ENCODE measurements at regions not wholly inside any gene's neighbourhood (a gene's known extent, or its start where the extent isn't known, plus 50 kb on each side); places are given as distances from the start of the nearest gene placed in this dataset.
"Not testable (repeated sequence)": the region's sequence is repeated elsewhere in the genome, so short reads cannot be mapped to it uniquely, and the experiment has no call there.

DNA sequence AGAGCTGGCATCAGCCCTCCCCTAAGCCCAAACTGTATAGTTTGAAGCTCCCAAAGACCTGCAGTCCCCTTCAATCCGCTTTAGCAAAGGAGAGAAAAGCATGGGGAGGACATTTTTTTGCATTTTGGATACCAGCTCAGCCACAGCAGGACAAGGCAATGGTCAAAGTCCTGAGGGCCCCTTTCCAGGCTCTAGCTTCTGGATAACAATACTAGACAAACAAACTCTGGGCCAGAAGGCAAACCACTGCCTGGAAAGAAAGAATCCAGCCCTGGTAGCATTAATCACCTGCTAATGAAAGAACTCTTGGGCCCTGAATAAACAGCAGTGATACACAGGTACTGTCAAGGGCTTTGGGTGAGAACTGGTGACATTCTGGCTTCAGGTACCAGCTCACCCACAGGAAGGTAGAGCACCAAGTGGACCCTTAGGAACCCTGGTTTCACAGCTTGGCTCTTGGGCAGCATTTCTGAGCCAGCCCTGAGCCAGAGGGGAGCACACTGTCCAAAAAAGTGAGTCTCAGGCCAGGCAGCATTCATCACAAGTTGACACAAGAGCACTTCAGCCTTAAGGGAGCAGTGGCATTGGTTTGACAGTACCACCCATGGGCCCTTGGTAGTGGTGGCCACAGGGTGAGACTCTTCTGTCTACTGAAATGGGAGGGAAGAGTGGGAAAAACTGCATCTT lies 62.5 kb downstream of the SPIN3 start:
- DNase-seq, result no peak

DNA sequence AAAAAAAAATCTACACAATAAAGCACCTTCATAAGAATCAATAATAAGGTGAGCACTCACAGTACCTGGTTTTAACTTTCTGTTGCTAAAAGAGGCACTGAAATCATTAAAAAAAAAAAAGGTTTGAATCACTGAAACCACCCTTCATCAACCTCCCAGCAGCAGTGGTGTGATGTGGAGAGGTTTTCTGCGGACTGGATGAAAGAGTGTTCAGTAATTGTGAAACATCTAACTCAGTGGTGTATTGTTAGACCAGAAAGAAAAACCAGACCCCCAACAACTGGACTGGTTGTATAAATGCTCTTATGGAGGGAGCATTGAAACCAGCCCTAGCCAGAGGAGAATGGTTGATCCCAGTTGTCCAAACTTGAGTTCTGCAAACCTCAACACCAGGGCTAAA lies 63.2 kb downstream of the SPIN3 start:
- no peak for DNase-seq

DNA sequence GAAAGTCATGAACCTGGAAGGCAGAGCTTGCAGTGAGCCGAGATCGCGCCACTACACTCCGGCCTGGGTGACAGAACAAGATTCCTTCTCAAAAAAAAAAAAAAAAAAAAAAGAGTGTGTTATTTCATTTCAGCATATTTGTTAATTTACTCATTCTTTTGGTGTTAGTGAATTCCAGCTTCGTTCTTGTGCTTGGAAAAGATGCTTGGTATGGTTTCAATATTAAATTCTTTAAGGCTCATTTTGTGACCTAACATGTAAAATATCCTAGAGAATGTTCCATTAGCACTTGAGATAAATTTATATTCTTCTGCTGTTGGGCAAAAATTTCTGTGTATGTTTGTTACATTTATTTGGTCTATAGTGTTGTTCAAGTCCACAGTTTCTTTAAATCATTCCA lies 66.8 kb downstream of the SPIN3 start:
- no peak for DNase-seq

DNA sequence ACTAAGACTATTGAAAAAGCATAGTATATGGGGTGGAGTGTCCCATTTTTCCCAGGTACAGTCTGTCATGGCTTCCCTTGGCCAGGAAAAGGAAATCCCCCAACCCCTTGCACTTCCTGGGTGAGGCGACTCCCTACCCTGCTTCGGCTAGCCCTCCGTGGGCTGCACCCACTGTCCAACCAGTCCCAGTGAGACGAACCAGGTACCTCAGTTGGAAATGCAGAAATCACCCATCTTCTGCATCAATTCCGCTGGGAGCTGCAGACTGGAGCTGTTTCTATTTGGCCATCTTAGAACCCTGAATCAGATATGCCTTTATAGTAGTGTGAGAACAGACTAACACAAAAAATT lies 74.4 kb downstream of the SPIN3 start:
- not testable (repeated sequence) for DNase-seq

DNA sequence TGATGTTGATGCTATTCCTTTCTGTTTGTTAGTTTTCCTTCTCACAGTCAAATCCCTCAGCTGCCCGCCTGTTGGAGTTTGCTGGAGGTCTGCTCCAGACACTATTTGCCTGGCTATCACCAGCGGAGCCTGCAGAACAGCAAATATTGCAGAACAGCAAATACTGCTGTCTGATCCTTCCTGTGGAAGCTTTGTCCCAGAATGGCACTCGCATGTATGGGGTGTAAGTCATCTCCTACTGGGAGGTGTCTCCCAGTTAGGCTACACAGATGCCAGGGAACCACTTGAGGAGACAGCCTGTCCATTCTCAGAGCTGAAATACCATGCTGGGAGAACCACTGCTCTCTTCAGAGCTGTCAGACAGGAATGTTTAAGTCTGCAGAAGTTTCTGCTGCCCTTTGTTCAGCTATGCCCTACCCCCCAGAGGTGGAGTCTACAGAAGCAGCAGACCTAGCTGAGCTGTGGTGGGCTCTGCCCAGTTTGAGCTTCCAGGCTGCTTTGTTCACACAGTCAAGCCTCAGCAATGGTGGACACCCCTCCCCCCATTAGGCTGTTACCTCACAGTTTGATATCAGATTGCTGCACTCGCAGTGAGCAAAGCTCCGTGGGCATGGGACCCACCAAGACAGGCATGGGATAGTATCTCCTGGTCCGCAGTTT lies 74.9 kb downstream of the SPIN3 start:
- DNase-seq, result peak; percentile 9

DNA sequence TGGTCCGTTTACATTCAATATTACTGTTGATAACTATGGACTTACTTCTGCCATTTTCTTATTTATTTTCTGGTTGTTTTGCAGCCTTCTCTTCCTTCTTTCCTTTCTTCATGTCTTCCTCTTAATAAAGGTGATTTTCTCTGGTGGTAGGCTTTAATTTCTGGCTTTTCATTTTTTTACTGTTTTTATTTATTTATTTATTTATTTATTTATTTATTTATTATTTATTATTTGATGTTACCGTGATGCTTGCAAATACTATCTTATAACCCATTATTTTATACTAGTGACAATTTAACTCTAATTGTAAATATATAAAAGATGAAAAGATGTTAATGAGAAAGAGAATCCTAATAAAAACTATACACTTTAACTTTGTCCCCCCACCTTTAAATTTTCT lies 112.8 kb downstream of the SPIN3 start:
- DNase-seq, result no peak
